WTC11 (cell line): ENCODE measurements at regions not wholly inside any gene's neighbourhood (a gene's known extent, or its start where the extent isn't known, plus 50 kb on each side); places are given as distances from the start of the nearest gene placed in this dataset.

Experiments
- ATAC-seq: fragments of 200-7000 bp; cut with Tn5 transposase; 2 replicates; pipeline ENCODE4 v1.10.0; 2021; ENCODE audit warnings: mild to moderate bottlenecking, moderate library complexity
- CTCF ChIA-PET: fragments of 300-600 bp; sonication (Branson Sonifier 250); formaldehyde crosslinking; loops from one replicate; lab custom pipeline; 2021; ENCODE audit warnings: antibody characterized with exemption; lab: Charles Lee
- POLR2A ChIA-PET: fragments of 350-600 bp; sonication (Branson Sonifier 250); formaldehyde crosslinking; loops from one replicate; lab custom pipeline; 2021; ENCODE audit warnings: antibody characterized with exemption; lab: Charles Lee
- DNase-seq: peaks from one replicate; pipeline ENCODE4 v3.0.0; 2021; ENCODE audit warnings: low spot score
- H3K27ac Mint-ChIP-seq: 2 replicates; pipeline ENCODE4 v1.8.0; 2021; ENCODE audit warnings: mixed read lengths
- H3K27me3 Mint-ChIP-seq: 2 replicates; pipeline ENCODE4 v1.8.0; 2021; ENCODE audit warnings: low read depth, mild to moderate bottlenecking, moderate library complexity, mixed read lengths
- H3K36me3 Mint-ChIP-seq: 2 replicates; pipeline ENCODE4 v1.8.0; 2021; ENCODE audit warnings: mixed read lengths
- H3K4me1 Mint-ChIP-seq: 2 replicates; pipeline ENCODE4 v1.8.0; 2022; ENCODE audit warnings: mixed read lengths
- H3K4me3 Mint-ChIP-seq: 2 replicates; pipeline ENCODE4 v1.8.0; 2021; ENCODE audit warnings: mild to moderate bottlenecking, moderate library complexity, mixed read lengths
- H3K9me3 Mint-ChIP-seq: 2 replicates; pipeline ENCODE4 v1.8.0; 2021; ENCODE audit warnings: mixed read lengths
- AFF4 ChIP-seq: sonication (generic); formaldehyde crosslinking; IDR thresholded peaks from 2 replicates; pipeline ENCODE4 v1.8.1; 2023; ENCODE audit warnings: mild to moderate bottlenecking, missing genetic modification reagents, borderline replicate concordance
- AR ChIP-seq: fragments of 250-450 bp; sonication (Bioruptor Pico); IDR thresholded peaks from 2 replicates; pipeline ENCODE4 v1.9.0; 2021; ENCODE audit warnings: mild to moderate bottlenecking
- ATF1 ChIP-seq: sonication (generic); formaldehyde crosslinking; IDR thresholded peaks from 2 replicates; pipeline ENCODE4 v1.8.1; 2023; ENCODE audit warnings: mild to moderate bottlenecking, moderate library complexity, missing genetic modification reagents
- ATF3 ChIP-seq: sonication (generic); formaldehyde crosslinking; conservative IDR thresholded peaks from 2 replicates; pipeline ENCODE4 v1.8.1; 2022; ENCODE audit warnings: mild to moderate bottlenecking, missing genetic modification reagents
- EMX1 ChIP-seq: fragments of 250-450 bp; sonication (Bioruptor Pico); IDR thresholded peaks from 2 replicates; pipeline ENCODE4 v1.8.0; 2021; ENCODE audit warnings: mild to moderate bottlenecking
- ETV6 ChIP-seq: sonication (generic); formaldehyde crosslinking; IDR thresholded peaks from 2 replicates; pipeline ENCODE4 v1.8.1; 2022; ENCODE audit warnings: mild to moderate bottlenecking, missing genetic modification reagents
- NFYB ChIP-seq: sonication (generic); formaldehyde crosslinking; conservative IDR thresholded peaks from 2 replicates; pipeline ENCODE4 v1.8.0; 2022; ENCODE audit warnings: low read depth, missing genetic modification reagents
- NR1H2 ChIP-seq: sonication (generic); formaldehyde crosslinking; IDR thresholded peaks from 2 replicates; pipeline ENCODE4 v1.9.0; 2021; ENCODE audit warnings: mild to moderate bottlenecking, moderate library complexity, missing genetic modification reagents
- NR2C2 ChIP-seq: sonication (generic); formaldehyde crosslinking; IDR thresholded peaks from 2 replicates; pipeline ENCODE4 v1.8.0; 2022; ENCODE audit warnings: mild to moderate bottlenecking, missing genetic modification reagents
- OVOL2 ChIP-seq: fragments of 250-450 bp; sonication (Bioruptor Pico); IDR thresholded peaks from 2 replicates; pipeline ENCODE4 v1.9.0; 2021; ENCODE audit warnings: mild to moderate bottlenecking, borderline replicate concordance
- PRDM15 ChIP-seq: sonication (generic); formaldehyde crosslinking; IDR thresholded peaks from 2 replicates; pipeline ENCODE4 v1.8.0; 2022; ENCODE audit warnings: missing genetic modification reagents
- SMAD3 ChIP-seq: sonication (generic); formaldehyde crosslinking; IDR thresholded peaks from 2 replicates; pipeline ENCODE4 v1.8.0; 2022; ENCODE audit warnings: missing genetic modification reagents, mild to moderate bottlenecking, borderline replicate concordance
- STAT6 ChIP-seq: sonication (generic); formaldehyde crosslinking; conservative IDR thresholded peaks from 2 replicates; pipeline ENCODE4 v1.8.1; 2023; ENCODE audit warnings: mild to moderate bottlenecking, low read depth, missing genetic modification reagents, moderate library complexity
- USF2 ChIP-seq: sonication (generic); formaldehyde crosslinking; IDR thresholded peaks from 2 replicates; pipeline ENCODE4 v1.8.1; 2023; ENCODE audit warnings: mild to moderate bottlenecking, missing genetic modification reagents, moderate library complexity
- ZNF219 ChIP-seq: sonication (generic); formaldehyde crosslinking; IDR thresholded peaks from 2 replicates; pipeline ENCODE4 v1.8.0; 2023; ENCODE audit warnings: missing genetic modification reagents, mild to moderate bottlenecking, borderline replicate concordance
- ZNF423 ChIP-seq: fragments of 250-450 bp; sonication (Bioruptor Pico); IDR thresholded peaks from 2 replicates; pipeline ENCODE4 v2.1.2; 2022; ENCODE audit warnings: mild to moderate bottlenecking, moderate library complexity
- ZNF512 ChIP-seq: sonication (generic); formaldehyde crosslinking; IDR thresholded peaks from 2 replicates; pipeline ENCODE4 v1.8.1; 2022; ENCODE audit warnings: missing genetic modification reagents, borderline replicate concordance

- H3K4me3 Mint-ChIP-seq, result no peak overlapping the region
- ATAC-seq (no peak), DNase-seq (no peak)
- no peaks in the 10 kb centered on the region for H3K27me3 Mint-ChIP-seq
- peaks cover 13% of the 10 kb centered on the region for H3K4me1 Mint-ChIP-seq
- POLR2A ChIA-PET, result no interaction called here
- no peak overlapping the region for H3K27ac Mint-ChIP-seq
- TF ChIP-seq ATF3, result no peak
- no peak for TF ChIP-seq EMX1 (CRISPR knock-in tag)
- TF ChIP-seq ZNF512 (CRISPR knock-in tag), result no peak
- no peak for TF ChIP-seq ETV6 (CRISPR knock-in tag)
- no peak for TF ChIP-seq PRDM15 (CRISPR knock-in tag)
- TF ChIP-seq NR2C2, result no peak
- TF ChIP-seq USF2 (CRISPR knock-in tag), result no peak
- TF ChIP-seq SMAD3 (CRISPR knock-in tag), result no peak
- TF ChIP-seq STAT6 (CRISPR knock-in tag), result no peak
- TF ChIP-seq ZNF219 (CRISPR knock-in tag), result no peak
- TF ChIP-seq ATF1 (CRISPR knock-in tag), result no peak
- CTCF ChIA-PET, result no interaction called here
- peaks cover 6% of the 10 kb centered on the region for H3K9me3 Mint-ChIP-seq
- H3K36me3 Mint-ChIP-seq, result no peaks in the 10 kb centered on the region
Measured at GRCh38 chr14:43313719-43314118, 1193.4 kb downstream of the FSCB start.

GRCh38 chr14:43308421-43309110 is 1198.5 kb downstream of the FSCB start:
- POLR2A ChIA-PET, result no interaction called here
- Mint-ChIP-seq H3K4me3 (no peak overlapping the region), H3K27ac (no peak overlapping the region), H3K27me3 (no peaks in the 10 kb centered on the region), H3K9me3 (no peaks in the 10 kb centered on the region), H3K4me1 (peaks cover 8% of the 10 kb centered on the region), H3K36me3 (no peaks in the 10 kb centered on the region)
- ATAC-seq, result no peak
- DNase-seq, result no peak
- CTCF ChIA-PET, result no interaction called here
- TF ChIP-seq NR1H2 (CRISPR knock-in tag), result no peak
- no peak for TF ChIP-seq OVOL2 (CRISPR knock-in tag)
- no peak for TF ChIP-seq ATF3
- TF ChIP-seq AR, result no peak
- no peak for TF ChIP-seq ZNF423 (CRISPR knock-in tag)
- TF ChIP-seq AFF4 (CRISPR knock-in tag), result no peak
- TF ChIP-seq NFYB (CRISPR knock-in tag), result no peak
